H1 (cell line): ENCODE measurements at regions not wholly inside any gene's neighbourhood (a gene's known extent, or its start where the extent isn't known, plus 50 kb on each side); places are given as distances from the start of the nearest gene placed in this dataset.

ENCODE experiments used
- CTCF ChIA-PET: fragments of 300-600 bp; sonication (Branson Sonifier 250); formaldehyde crosslinking; loops from one replicate; lab custom pipeline; 2021; ENCODE audit not compliant: partially characterized antibody; lab: Charles Lee
- POLR2A ChIA-PET: fragments of 300-600 bp; sonication (Branson Sonifier 250); formaldehyde crosslinking; loops from one replicate; lab custom pipeline; 2021; ENCODE audit warnings: inconsistent platforms; ENCODE audit not compliant: partially characterized antibody; lab: Charles Lee
- DNase-seq, 2 experiments: peaks; one replicate each; pipeline versions ENCODE4 v3.0.0 to v3.0.0-alpha.2; 2010 to 2022; ENCODE audit warnings: low spot score in 2 of 2, low read depth in 1 of 2, mixed read lengths in 1 of 2
- FAIRE-seq: peaks from 2 replicates; lab custom pipeline; 2011; peaks lifted over from hg19 to GRCh38; lab: Jason Lieb, UNC
- H2AFZ ChIP-seq: 2 replicates; pipeline ENCODE4 v1.8.1; 2012; ENCODE audit warnings: low read length, inconsistent platforms
- H2AK5ac ChIP-seq: 2 replicates; pipeline ENCODE4 v1.6.1; 2013; ENCODE audit warnings: low read depth, low read length
- H2BK120ac ChIP-seq: replicated peaks from 2 replicates; pipeline ENCODE3; 2013; ENCODE audit warnings: low read depth, low read length, inconsistent platforms
- H2BK12ac ChIP-seq: 2 replicates; pipeline ENCODE4 v1.6.1; 2013; ENCODE audit warnings: low read depth, low read length
- H2BK15ac ChIP-seq: 2 replicates; pipeline ENCODE4 v1.6.1; 2013; ENCODE audit warnings: low read length
- H2BK20ac ChIP-seq: 2 replicates; pipeline ENCODE4 v1.6.1; 2013; ENCODE audit warnings: low read length
- H2BK5ac ChIP-seq: 2 replicates; pipeline ENCODE4 v1.6.1; 2013; ENCODE audit warnings: low read depth, low read length
- H3K14ac ChIP-seq: 2 replicates; pipeline ENCODE4 v1.6.1; 2013; ENCODE audit warnings: inconsistent platforms; ENCODE audit not compliant: insufficient read length
- H3K18ac ChIP-seq: 2 replicates; pipeline ENCODE4 v1.6.1; 2013; ENCODE audit warnings: low read length; ENCODE audit errors: extremely low read depth
- H3K23ac ChIP-seq: 2 replicates; pipeline ENCODE4 v1.6.1; 2013; ENCODE audit warnings: inconsistent platforms; ENCODE audit not compliant: insufficient read length
- H3K23me2 ChIP-seq: 2 replicates; pipeline ENCODE4 v1.6.1; 2013; ENCODE audit warnings: low read depth, low read length
- H3K27ac ChIP-seq: 2 replicates; pipeline ENCODE4 v1.6.1; 2011; ENCODE audit warnings: low read depth, low read length, inconsistent platforms
- H3K27me3 ChIP-seq, 4 experiments: replicated peaks in 1 of 4; 1 replicate in 1 of 4; 2 replicates in 3 of 4; pipeline versions ENCODE4 v1.6.1 to v1.8.1; 2011 to 2013; ENCODE audit warnings: low read length in 3 of 4, mild to moderate bottlenecking in 3 of 4, inconsistent platforms in 2 of 4, mixed read lengths in 2 of 4, moderate library complexity in 1 of 4; ENCODE audit not compliant: control insufficient read depth in 3 of 4, insufficient read depth in 3 of 4; ENCODE audit errors: extremely low read depth in 1 of 4
- H3K36me3 ChIP-seq, 4 experiments: 2 replicates each; pipeline versions ENCODE4 v1.6.1 to v1.8.1; 2011 to 2013; ENCODE audit warnings: mild to moderate bottlenecking in 4 of 4, low read length in 3 of 4, moderate library complexity in 2 of 4, control low read depth in 1 of 4, inconsistent platforms in 1 of 4; ENCODE audit not compliant: insufficient read depth in 4 of 4, control insufficient read depth in 2 of 4
- H3K4ac ChIP-seq: replicated peaks from 2 replicates; pipeline ENCODE3; 2013; ENCODE audit warnings: low read length, low read depth, mixed read lengths, inconsistent platforms; ENCODE audit not compliant: insufficient read length
- H3K4me1 ChIP-seq, 4 experiments: replicated peaks in 1 of 4; 1 replicate in 1 of 4; 2 replicates in 3 of 4; pipeline versions ENCODE4 v1.6.1 to v1.8.1; 2011 to 2013; ENCODE audit warnings: low read length in 3 of 4, inconsistent platforms in 2 of 4, mixed read lengths in 1 of 4; ENCODE audit not compliant: insufficient read depth in 4 of 4, control insufficient read depth in 3 of 4
- H3K4me2 ChIP-seq, 2 experiments: 2 replicates each; pipeline versions ENCODE4 v1.6.1 to v1.8.1; 2011 to 2013; ENCODE audit warnings: low read depth in 2 of 2, low read length in 2 of 2, control low read depth in 1 of 2, inconsistent platforms in 1 of 2, mild to moderate bottlenecking in 1 of 2; ENCODE audit not compliant: insufficient read depth in 1 of 2
- H3K4me3 ChIP-seq, 4 experiments: fragments of 200-600, 300-600 bp in 1 of 4; sonication (generic), shearing (Covaris generic), sonication (Bioruptor Twin) in 1 of 4; 2 replicates each; pipeline versions ENCODE4 v1.5.1 to v1.8.1; 2011 to 2016; ENCODE audit warnings: low read length in 4 of 4, low read depth in 3 of 4, control low read depth in 2 of 4, inconsistent platforms in 2 of 4, mild to moderate bottlenecking in 2 of 4, mixed read lengths in 1 of 4, moderate library complexity in 1 of 4; ENCODE audit not compliant: insufficient read depth in 2 of 4; ENCODE audit errors: extremely low read depth in 1 of 4
- H3K56ac ChIP-seq: replicated peaks from 2 replicates; pipeline ENCODE3; 2013; ENCODE audit warnings: low read depth, mild to moderate bottlenecking, mixed read lengths, low read length, inconsistent platforms; ENCODE audit not compliant: insufficient read length
- H3K79me1 ChIP-seq: 2 replicates; pipeline ENCODE4 v1.6.1; 2013; ENCODE audit warnings: low read depth, low read length, control low read depth
- H3K79me2 ChIP-seq, 2 experiments: 2 replicates each; pipeline versions ENCODE4 v1.6.1 to v1.8.1; 2012 to 2013; ENCODE audit warnings: low read length in 2 of 2, mild to moderate bottlenecking in 2 of 2, inconsistent platforms in 1 of 2; ENCODE audit not compliant: insufficient read depth in 2 of 2, control insufficient read depth in 1 of 2
- H3K9ac ChIP-seq, 4 experiments: replicated peaks in 1 of 4; 1 replicate in 1 of 4; 2 replicates in 3 of 4; pipeline versions ENCODE4 v1.6.1 to v1.8.1; 2011 to 2013; ENCODE audit warnings: low read depth in 3 of 4, low read length in 3 of 4, control low read depth in 2 of 4, mild to moderate bottlenecking in 2 of 4, moderate library complexity in 2 of 4, inconsistent platforms in 1 of 4; ENCODE audit errors: extremely low read depth in 1 of 4
- H3K9me3 ChIP-seq, 2 experiments: 2 replicates each; pipeline versions ENCODE4 v1.6.1 to v1.8.1; 2012 to 2013; ENCODE audit warnings: mild to moderate bottlenecking in 2 of 2, moderate library complexity in 2 of 2, control low read depth in 1 of 2, inconsistent platforms in 1 of 2, low read depth in 1 of 2, low read length in 1 of 2, mixed read lengths in 1 of 2; ENCODE audit not compliant: insufficient read depth in 2 of 2
- H4K20me1 ChIP-seq, 2 experiments: replicated peaks in 1 of 2; 2 replicates each; pipeline versions ENCODE3 to v1.8.1; 2011 to 2013; ENCODE audit warnings: inconsistent platforms in 2 of 2, low read length in 2 of 2, mild to moderate bottlenecking in 1 of 2; ENCODE audit not compliant: insufficient read depth in 2 of 2, control insufficient read depth in 1 of 2
- H4K5ac ChIP-seq: 2 replicates; pipeline ENCODE4 v1.6.1; 2013; ENCODE audit warnings: low read length, low read depth, mixed read lengths, inconsistent platforms; ENCODE audit not compliant: insufficient read length
- H4K8ac ChIP-seq: 2 replicates; pipeline ENCODE4 v1.8.0; 2013; ENCODE audit warnings: mild to moderate bottlenecking, moderate library complexity, low read length, inconsistent platforms; ENCODE audit not compliant: insufficient read depth; ENCODE audit errors: extremely low read depth
- H4K91ac ChIP-seq: replicated peaks from 2 replicates; pipeline ENCODE3; 2013; ENCODE audit warnings: low read length, mixed read lengths, inconsistent platforms; ENCODE audit not compliant: insufficient read length
- ASH2L ChIP-seq: fragments of 200-600, 300-600 bp; sonication (generic); IDR thresholded peaks from one replicate; pipeline ENCODE4 v1.7.1; 2017; ENCODE audit warnings: low read length
- CBX5 ChIP-seq: fragments of 300-800, 300-1000 bp; sonication (generic); IDR thresholded peaks from 2 replicates; pipeline ENCODE4 v1.7.1; 2016; ENCODE audit warnings: antibody characterized with exemption, low read length, low read depth
- FOSL1 ChIP-seq: IDR thresholded peaks from 2 replicates; pipeline ENCODE4 v1.6.1; 2011; ENCODE audit warnings: mild to moderate bottlenecking, low read depth, low read length, moderate library complexity; ENCODE audit not compliant: insufficient read depth
- JUND ChIP-seq: IDR thresholded peaks from 2 replicates; pipeline ENCODE4 v1.6.1; 2011; ENCODE audit warnings: mild to moderate bottlenecking, improper control_type of control experiment, low read length
- NRF1 ChIP-seq: IDR thresholded peaks from 2 replicates; pipeline ENCODE4 v1.6.1; 2011; ENCODE audit warnings: mild to moderate bottlenecking, low read depth, low read length, improper control_type of control experiment
- PHF8 ChIP-seq: fragments of 200-600 bp; sonication (generic); conservative IDR thresholded peaks from 2 replicates; pipeline ENCODE4 v1.7.1; 2012; ENCODE audit warnings: low read depth, mild to moderate bottlenecking, inconsistent platforms, low read length, moderate library complexity
- POU5F1 ChIP-seq: IDR thresholded peaks from 2 replicates; pipeline ENCODE4 v1.6.1; 2011; ENCODE audit warnings: low read depth, mild to moderate bottlenecking, low read length, moderate library complexity
- RAD21 ChIP-seq, 2 experiments: IDR thresholded peaks in 1 of 2; conservative IDR thresholded peaks in 1 of 2; 2 replicates each; pipeline ENCODE4 v1.6.1; 2011; ENCODE audit warnings: low read depth in 2 of 2, low read length in 2 of 2, improper control_type of control experiment in 1 of 2, inconsistent platforms in 1 of 2, mild to moderate bottlenecking in 1 of 2, moderate library complexity in 1 of 2
- SAP30 ChIP-seq: fragments of 300-600 bp; sonication (generic); IDR thresholded peaks from 2 replicates; pipeline ENCODE4 v1.7.1; 2012; ENCODE audit warnings: low read length, moderate library complexity, mild to moderate bottlenecking, inconsistent platforms; ENCODE audit not compliant: insufficient read depth, insufficient replicate concordance
- TAF1 ChIP-seq: IDR thresholded peaks from 2 replicates; pipeline ENCODE4 v1.6.1; 2011; ENCODE audit warnings: mild to moderate bottlenecking, low read depth, low read length
- ZNF274 ChIP-seq: IDR thresholded peaks from 2 replicates; pipeline ENCODE4 v1.7.0; 2012; ENCODE audit warnings: low read length, borderline replicate concordance; ENCODE audit errors: extremely low read depth
- WGBS, 2 experiments: shearing (Covaris generic) in 1 of 2; methylation state at CpG; one replicate each; pipeline versions ENCODE4 v1.1.6 to v1.1.7; 2013 to 2015; ENCODE audit warnings: low lambda C conversion rate in 2 of 2, mixed read lengths in 2 of 2, inconsistent platforms in 1 of 2, low coverage in 1 of 2, missing lambda C conversion rate in 1 of 2; ENCODE audit not compliant: insufficient replicate concordance in 2 of 2, insufficient coverage in 1 of 2, insufficient read length in 1 of 2; ENCODE audit errors: extremely low coverage in 1 of 2, missing lambda C conversion rate in 1 of 2; 5-methylcytosine and 5-hydroxymethylcytosine counted together

- H4K8ac ChIP-seq: no peak overlapping the region
Observed at GRCh38 chr14:104447750-104448149, 131.8 kb upstream of the C14orf180 start.

More at GRCh38 chr14:104447750-104448149, 131.8 kb upstream of the C14orf180 start:
- no peak overlapping the region for H3K18ac ChIP-seq
- H2AFZ ChIP-seq: no peak overlapping the region
- H4K91ac ChIP-seq: no peak overlapping the region
- H3K27ac ChIP-seq: no peak overlapping the region
- no peaks in the 10 kb centered on the region for H3K79me2 ChIP-seq
- H4K20me1 ChIP-seq: peaks cover 0 to 3% of the 10 kb centered on the region in 2 experiments
- no peak overlapping the region for H2BK5ac ChIP-seq
- H3K56ac ChIP-seq: no peak overlapping the region
- H2AK5ac ChIP-seq: no peak overlapping the region
- no peaks in the 10 kb centered on the region; a peak in 1 of 7 replicates for H3K27me3 ChIP-seq
- peaks cover 0 to 11% (median 8%) of the 10 kb centered on the region in 4 experiments; a peak in 6 of 7 replicates for H3K4me1 ChIP-seq
- no peak overlapping the region for H2BK20ac ChIP-seq
- H3K23me2 ChIP-seq: peaks cover 6% of the 10 kb centered on the region; the same call in 1 of the 2 replicates
- no peak overlapping the region for H2BK120ac ChIP-seq
- no peak overlapping the region for H2BK15ac ChIP-seq
- FAIRE-seq (no peak), DNase-seq (no peak)
- CTCF ChIA-PET: interaction anchor here (0.8 to 1.6 kb wide), 3 partner anchors 10 to 61 kb away, joined by 3 to 8 read pairs (median 3); no protein-coding TSS in a partner anchor
- H3K79me1 ChIP-seq: no peaks in the 10 kb centered on the region
- H3K4me2 ChIP-seq: no peak overlapping the region
- H3K23ac ChIP-seq: no peak overlapping the region
- 92% methylated on average over 1 of the region's 1 CpG; no CpG with 5 or more reads in 1 of the 2 experiments for WGBS, 2 experiments
- no peak overlapping the region for H4K5ac ChIP-seq
- no peak overlapping the region for H3K9ac ChIP-seq
- no peak overlapping the region for H3K4ac ChIP-seq
- TF ChIP-seq RAD21 (IDR thresholded peaks at IDR 0.05 in 1 of 2, conservative IDR thresholded peaks at IDR 0.05 in 1 of 2; ENCODE audit: low read depth in 2 of 2, low read length in 2 of 2) (no peak), TAF1 (no peak), SAP30 (no peak), FOSL1 (no peak), ZNF274 (no peak), PHF8 (no peak), JUND (no peak), NRF1 (no peak), CBX5 (no peak), POU5F1 (no peak), ASH2L (no peak)
- POLR2A ChIA-PET: no interaction called here
- no peaks in the 10 kb centered on the region for H3K36me3 ChIP-seq
- no peak overlapping the region for H3K14ac ChIP-seq
- H3K4me3 ChIP-seq: no peak overlapping the region
- H2BK12ac ChIP-seq: no peak overlapping the region
- peaks cover 0 to 4% of the 10 kb centered on the region in 2 experiments; a peak in 1 of 4 replicates for H3K9me3 ChIP-seq
